22Rv1 (cell line): ENCODE measurements at regions not wholly inside any gene's neighbourhood (a gene's known extent, or its start where the extent isn't known, plus 50 kb on each side); places are given as distances from the start of the nearest gene placed in this dataset.

Experiments
- H3K27ac ChIP-seq: fragments of 450-650 bp; 2 replicates; pipeline ENCODE4 v1.5.1; 2017
- ZFX ChIP-seq: fragments of 450-650 bp; IDR thresholded peaks from 2 replicates; pipeline ENCODE4 v1.6.1; 2017; ENCODE audit warnings: antibody characterized with exemption, borderline replicate concordance
- TF ChIP-seq, protein P1 (sequence below): fragments of 450-650 bp; IDR thresholded peaks from 2 replicates; pipeline ENCODE4 v1.5.1; 2017; ENCODE audit warnings: mild to moderate bottlenecking

DNA sequence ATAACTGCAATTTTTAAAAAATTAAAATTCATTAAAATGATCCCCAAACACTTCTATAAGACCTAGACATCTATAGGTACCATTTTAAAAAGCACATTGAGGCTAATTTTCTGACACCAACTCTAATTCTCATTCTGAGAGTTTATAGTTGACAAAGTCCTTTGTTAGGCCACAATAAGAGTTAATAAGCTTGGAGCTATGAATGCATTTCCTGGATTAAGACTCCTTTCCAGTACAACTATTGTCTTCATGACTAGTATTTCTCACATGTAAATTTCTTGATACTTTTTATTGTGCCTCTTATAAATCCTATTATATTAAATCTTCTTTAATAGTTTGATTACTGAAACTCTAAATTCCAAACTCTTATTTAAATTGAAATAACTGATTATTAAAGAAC is 340.8 kb downstream of the KLF12 start:
- TF ChIP-seq, protein P1, sequence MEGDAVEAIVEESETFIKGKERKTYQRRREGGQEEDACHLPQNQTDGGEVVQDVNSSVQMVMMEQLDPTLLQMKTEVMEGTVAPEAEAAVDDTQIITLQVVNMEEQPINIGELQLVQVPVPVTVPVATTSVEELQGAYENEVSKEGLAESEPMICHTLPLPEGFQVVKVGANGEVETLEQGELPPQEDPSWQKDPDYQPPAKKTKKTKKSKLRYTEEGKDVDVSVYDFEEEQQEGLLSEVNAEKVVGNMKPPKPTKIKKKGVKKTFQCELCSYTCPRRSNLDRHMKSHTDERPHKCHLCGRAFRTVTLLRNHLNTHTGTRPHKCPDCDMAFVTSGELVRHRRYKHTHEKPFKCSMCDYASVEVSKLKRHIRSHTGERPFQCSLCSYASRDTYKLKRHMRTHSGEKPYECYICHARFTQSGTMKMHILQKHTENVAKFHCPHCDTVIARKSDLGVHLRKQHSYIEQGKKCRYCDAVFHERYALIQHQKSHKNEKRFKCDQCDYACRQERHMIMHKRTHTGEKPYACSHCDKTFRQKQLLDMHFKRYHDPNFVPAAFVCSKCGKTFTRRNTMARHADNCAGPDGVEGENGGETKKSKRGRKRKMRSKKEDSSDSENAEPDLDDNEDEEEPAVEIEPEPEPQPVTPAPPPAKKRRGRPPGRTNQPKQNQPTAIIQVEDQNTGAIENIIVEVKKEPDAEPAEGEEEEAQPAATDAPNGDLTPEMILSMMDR: no peak
- TF ChIP-seq ZFX: no peak
- H3K27ac ChIP-seq: no peak overlapping the region

DNA sequence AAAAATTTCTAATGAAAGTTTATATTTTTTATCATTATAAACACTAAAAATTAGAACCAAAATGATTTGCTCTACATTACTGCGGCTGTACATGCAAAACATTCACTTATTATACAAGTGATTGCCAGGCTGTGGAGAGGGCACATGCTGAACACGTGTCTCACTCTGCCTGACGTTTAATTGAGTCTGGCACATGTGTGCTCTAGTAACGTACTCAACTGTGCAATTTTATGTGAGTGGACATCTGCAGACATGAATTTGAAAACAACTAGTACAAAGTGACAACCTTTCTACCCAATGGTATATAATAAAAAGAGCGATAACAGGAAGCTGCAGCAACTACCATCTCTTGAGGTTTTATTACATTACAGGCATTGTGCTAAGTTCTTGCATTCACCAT is 341.4 kb downstream of the KLF12 start:
- TF ChIP-seq, protein P1: no peak
- no peak for TF ChIP-seq ZFX

DNA sequence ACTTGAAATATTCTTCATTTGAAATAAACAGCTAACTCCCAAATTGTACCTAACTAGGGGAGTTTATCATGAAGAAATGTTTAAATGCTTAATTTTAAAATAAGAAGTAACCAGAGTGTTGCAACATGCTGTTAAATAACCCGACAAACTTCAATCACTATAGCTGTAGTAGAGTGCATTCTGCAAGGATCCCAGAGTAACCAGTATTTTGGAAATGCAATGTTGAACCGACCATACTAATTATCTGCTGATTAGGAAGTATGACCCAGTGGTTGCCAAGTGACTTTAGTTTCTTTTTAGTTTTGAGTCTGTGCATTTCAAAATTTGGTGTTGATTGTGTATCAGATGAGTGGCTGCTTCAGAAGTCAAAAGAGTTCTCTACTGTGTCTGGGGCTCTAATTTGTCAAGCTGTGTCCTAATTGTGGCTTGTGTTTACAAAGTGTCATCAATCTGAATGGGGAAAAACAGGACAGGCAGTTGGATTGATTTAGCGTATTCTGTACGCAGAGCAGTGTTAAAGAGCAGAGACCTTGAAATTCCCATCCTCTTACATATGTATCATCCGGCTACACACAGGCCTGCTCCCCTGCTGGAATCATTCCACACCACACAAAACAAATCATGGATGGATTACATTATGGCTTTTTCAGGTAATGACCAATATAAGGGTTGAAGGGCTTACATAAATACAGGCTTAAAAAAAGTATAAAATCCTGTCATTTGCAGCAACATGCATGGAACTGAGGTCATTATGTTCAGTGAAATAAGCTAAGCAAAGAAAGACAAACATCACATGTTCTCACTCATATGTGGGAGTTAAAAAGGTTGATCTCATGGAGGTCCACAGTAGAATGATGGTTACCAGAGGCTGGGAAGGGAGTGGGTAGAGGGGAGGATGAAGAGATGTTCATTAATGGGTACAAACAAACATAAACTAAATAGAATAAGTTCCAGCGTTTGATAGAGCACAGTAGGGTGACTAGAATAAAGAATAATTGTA is 351.5 kb downstream of the KLF12 start:
- no peak overlapping the region for H3K27ac ChIP-seq
- TF ChIP-seq, protein P1: no peak
- TF ChIP-seq ZFX: no peak

More for the DNA sequence above, 341.4 kb downstream of the KLF12 start:
- no peak overlapping the region for H3K27ac ChIP-seq

DNA sequence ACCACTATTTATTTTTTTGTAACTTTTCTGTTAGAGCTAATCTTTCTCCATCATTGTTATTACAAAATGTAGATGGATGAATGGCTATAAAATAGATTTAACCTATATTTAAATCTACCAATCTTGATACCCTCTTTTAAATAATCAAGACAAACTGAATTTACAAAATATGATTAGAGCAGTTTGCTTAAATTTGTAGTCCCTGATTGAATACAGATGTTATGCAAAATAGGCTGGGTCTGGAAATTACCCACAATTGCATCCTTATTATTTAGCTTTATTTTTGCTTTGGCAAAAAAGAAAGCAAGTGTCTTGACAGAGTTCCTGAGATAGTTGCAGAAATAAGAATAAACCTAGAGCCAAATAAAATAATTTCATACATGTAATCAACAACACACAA is 352.8 kb downstream of the KLF12 start:
- no peak overlapping the region for H3K27ac ChIP-seq
- TF ChIP-seq ZFX: no peak
- TF ChIP-seq, protein P1: no peak

DNA sequence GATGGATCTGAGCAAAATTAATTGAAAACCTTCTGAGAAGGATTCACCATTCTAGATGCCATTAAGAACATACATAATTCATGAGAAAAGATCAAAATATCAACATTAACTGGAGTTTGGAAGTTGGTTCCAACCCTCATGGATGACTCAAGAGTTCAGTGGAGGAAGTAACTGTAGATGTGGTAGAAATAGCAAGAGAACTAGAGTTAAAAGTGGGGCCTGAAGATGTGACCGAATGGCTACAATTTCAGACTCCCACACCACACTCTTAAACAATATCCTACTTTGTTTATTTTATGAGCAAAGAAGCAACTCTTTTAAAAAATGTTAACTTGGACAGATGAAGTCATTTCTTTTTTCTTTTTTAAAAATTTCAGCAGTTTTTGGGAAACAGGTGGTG is 354.3 kb downstream of the KLF12 start:
- no peak for TF ChIP-seq ZFX
- TF ChIP-seq, protein P1: no peak
- no peak overlapping the region for H3K27ac ChIP-seq

DNA sequence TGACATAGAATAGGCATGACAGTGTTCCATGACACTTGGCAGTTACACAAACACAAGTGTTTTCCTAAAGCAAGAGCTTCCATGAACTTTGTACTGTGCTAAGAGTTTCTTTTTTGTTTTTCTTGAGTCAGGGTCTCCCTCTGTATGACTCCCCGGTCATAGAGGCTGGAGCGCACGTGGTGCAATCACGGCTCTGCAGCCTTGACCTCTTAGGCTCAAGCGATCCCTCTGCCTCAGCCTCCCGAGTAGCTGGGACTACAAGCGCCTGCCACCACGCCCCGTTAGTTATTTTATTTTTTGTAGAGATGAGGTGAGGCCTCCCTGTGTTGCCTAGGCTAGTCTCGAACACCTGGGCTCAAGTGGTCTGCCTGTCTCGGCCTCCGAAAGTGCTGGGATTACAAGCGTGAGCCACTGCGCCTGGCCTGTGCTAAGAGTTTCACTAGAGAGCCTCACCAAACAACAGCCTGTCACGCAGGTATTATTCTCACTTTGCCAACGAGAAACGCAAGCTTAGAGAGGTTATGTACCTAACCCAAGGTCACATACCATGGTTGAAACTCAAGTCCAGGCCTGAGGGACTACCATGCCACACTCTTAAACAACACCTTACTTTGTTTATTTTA is 355.9 kb downstream of the KLF12 start:
- TF ChIP-seq, protein P1: no peak
- no peak for TF ChIP-seq ZFX
- H3K27ac ChIP-seq: no peak overlapping the region

DNA sequence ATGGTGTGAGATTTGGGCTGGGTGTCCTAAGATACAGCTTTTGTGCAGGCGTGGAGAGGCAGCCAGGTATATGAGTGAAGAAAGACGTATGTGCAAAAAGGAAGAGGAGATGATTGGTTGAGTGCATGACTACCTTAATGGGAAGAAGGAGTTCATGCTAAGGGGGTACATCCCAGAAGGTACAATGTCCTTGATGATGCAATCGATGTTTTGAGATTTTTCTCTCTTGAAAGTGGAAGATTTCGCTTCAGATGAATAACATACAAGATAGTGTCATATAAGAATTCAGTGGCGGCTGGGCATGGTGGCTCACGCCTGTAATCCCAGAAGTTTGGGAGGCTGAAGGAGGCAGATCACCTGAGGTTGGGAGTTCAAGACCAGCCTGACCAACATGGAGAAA is 357.1 kb downstream of the KLF12 start:
- TF ChIP-seq, protein P1: no peak
- no peak for TF ChIP-seq ZFX
- no peak overlapping the region for H3K27ac ChIP-seq
